ENCODE measurements at regions not wholly inside any gene's neighbourhood (a gene's known extent, or its start where the extent isn't known, plus 50 kb on each side); places are given as distances from the start of the nearest gene placed in this dataset.
A peak's percentile ranks its signal among the peaks of the same experiment; 100 is the strongest.

DNA sequence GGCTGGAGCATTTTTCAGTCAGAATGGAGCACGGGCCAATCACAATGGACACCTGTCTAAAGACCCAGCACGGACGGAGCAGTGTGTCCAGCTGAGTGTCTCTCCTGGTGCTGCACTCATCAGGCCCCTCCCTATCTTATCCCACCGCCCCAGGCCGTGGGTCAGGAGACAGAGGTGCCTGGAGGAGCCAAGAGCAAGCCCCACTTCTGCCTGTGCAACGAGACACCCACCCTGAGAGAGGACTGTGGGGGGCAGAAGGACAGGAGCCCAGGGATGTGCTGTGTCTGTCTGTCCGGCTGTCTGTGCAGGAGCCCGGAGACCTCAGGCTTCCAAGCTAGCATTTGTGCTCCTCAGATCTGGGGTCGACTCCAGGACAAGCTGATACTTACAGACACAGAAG, 69.6 kb upstream of the SFSWAP start:
- no peaks in the 10 kb centered on the region for H3K4me1 ChIP-seq (replicated peaks in 1 of 2)
- intact Hi-C loops (cut with DNase I): loop anchor here in 1 of 2 donors (5.0 kb wide), 1 partner anchor 334 kb away; no protein-coding TSS in a partner anchor
- no peak for DNase-seq
- no peaks in the 10 kb centered on the region for H3K27me3 ChIP-seq
- H3K36me3 ChIP-seq (replicated peaks in 1 of 2): no peaks in the 10 kb centered on the region
- H3K27ac ChIP-seq: no peak overlapping the region
- H3K4me3 ChIP-seq: no peak overlapping the region
- H3K9me3 ChIP-seq (replicated peaks in 1 of 3): no peaks in the 10 kb centered on the region
- no peak for TF ChIP-seq POLR2A (IDR thresholded peaks at IDR 0.05)
- TF ChIP-seq, protein P1, sequence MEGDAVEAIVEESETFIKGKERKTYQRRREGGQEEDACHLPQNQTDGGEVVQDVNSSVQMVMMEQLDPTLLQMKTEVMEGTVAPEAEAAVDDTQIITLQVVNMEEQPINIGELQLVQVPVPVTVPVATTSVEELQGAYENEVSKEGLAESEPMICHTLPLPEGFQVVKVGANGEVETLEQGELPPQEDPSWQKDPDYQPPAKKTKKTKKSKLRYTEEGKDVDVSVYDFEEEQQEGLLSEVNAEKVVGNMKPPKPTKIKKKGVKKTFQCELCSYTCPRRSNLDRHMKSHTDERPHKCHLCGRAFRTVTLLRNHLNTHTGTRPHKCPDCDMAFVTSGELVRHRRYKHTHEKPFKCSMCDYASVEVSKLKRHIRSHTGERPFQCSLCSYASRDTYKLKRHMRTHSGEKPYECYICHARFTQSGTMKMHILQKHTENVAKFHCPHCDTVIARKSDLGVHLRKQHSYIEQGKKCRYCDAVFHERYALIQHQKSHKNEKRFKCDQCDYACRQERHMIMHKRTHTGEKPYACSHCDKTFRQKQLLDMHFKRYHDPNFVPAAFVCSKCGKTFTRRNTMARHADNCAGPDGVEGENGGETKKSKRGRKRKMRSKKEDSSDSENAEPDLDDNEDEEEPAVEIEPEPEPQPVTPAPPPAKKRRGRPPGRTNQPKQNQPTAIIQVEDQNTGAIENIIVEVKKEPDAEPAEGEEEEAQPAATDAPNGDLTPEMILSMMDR (IDR thresholded peaks at IDR 0.05): no peak
- WGBS, 4 donors: 74 to 83% (median 79%) methylated on average over 6 to 9 of the region's 9 CpGs

DNA sequence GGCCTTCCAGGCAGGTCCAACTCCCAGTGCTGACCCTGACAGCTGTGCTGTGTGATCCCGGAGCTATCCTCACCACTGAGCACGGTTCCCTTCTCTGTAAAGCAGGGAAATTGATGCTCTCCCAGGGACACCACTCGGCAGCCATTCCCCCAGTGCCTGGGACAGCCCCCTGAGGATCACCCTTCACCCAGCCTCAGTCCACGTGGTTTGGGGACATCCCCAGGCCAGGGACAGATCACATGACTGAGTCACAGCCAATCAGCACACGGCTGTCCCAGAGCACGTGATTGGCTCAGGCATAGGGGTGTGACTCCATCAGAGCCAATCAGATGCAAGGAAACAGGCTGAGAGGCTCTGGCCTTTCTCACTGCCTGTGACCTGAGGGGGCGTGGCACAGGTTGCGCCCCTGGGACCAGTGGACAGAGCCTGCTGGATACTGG, 68.8 kb upstream of the SFSWAP start:
- H3K36me3 ChIP-seq (replicated peaks in 1 of 2): no peaks in the 10 kb centered on the region
- H3K9me3 ChIP-seq (replicated peaks in 1 of 3): no peaks in the 10 kb centered on the region
- no peak overlapping the region for H3K27ac ChIP-seq
- intact Hi-C loops (cut with DNase I): loop anchor here in 1 of 2 donors (5.0 kb wide), 1 partner anchor 335 kb away; no protein-coding TSS in a partner anchor
- DNase-seq: peak in 1 of 7 donors; percentile 37
- no peak for TF ChIP-seq POLR2A (IDR thresholded peaks at IDR 0.05)
- TF ChIP-seq, protein P1 (IDR thresholded peaks at IDR 0.05): no peak
- H3K4me1 ChIP-seq (replicated peaks in 1 of 2): no peaks in the 10 kb centered on the region
- WGBS, 4 donors: 40 to 72% (median 69%) methylated on average over 1 to 8 of the region's 8 CpGs
- no peaks in the 10 kb centered on the region for H3K27me3 ChIP-seq
- no peak overlapping the region for H3K4me3 ChIP-seq

DNA sequence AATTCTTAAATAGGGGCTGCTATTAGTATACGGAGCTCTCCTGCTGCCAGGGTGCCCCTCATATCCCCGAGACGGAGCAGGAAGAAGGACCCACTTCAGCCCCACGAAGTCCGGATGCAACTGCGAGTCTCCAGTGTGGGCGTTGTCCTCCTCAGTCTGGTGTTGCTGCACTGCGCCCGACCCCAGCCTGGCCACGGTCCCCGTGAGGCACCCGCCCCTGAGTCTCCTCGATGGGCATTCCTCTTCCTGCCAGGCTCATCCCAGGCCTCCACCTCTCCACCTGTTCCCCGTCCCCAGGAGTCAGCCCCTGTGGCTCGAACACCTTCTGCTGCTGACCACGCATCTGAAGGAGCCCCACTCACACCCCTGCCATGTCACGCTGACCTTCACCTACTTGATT, 68.1 kb upstream of the SFSWAP start:
- peak in 1 of 7 donors; percentile 34 for DNase-seq
- Histone ChIP-seq H3K4me1 (replicated peaks in 1 of 2) (no peaks in the 10 kb centered on the region), H3K27me3 (no peaks in the 10 kb centered on the region), H3K9me3 (replicated peaks in 1 of 3) (no peaks in the 10 kb centered on the region), H3K36me3 (replicated peaks in 1 of 2) (no peaks in the 10 kb centered on the region), H3K27ac (no peak overlapping the region), H3K4me3 (no peak overlapping the region)
- 88 to 97% (median 88%) methylated on average over 16 to 17 of the region's 17 CpGs for WGBS, 4 donors
- no peak for TF ChIP-seq POLR2A (IDR thresholded peaks at IDR 0.05)
- TF ChIP-seq, protein P1 (IDR thresholded peaks at IDR 0.05): no peak
- intact Hi-C loops (cut with DNase I): loop anchor here in 1 of 2 donors (5.0 kb wide), 1 partner anchor 335 kb away; no protein-coding TSS in a partner anchor

DNA sequence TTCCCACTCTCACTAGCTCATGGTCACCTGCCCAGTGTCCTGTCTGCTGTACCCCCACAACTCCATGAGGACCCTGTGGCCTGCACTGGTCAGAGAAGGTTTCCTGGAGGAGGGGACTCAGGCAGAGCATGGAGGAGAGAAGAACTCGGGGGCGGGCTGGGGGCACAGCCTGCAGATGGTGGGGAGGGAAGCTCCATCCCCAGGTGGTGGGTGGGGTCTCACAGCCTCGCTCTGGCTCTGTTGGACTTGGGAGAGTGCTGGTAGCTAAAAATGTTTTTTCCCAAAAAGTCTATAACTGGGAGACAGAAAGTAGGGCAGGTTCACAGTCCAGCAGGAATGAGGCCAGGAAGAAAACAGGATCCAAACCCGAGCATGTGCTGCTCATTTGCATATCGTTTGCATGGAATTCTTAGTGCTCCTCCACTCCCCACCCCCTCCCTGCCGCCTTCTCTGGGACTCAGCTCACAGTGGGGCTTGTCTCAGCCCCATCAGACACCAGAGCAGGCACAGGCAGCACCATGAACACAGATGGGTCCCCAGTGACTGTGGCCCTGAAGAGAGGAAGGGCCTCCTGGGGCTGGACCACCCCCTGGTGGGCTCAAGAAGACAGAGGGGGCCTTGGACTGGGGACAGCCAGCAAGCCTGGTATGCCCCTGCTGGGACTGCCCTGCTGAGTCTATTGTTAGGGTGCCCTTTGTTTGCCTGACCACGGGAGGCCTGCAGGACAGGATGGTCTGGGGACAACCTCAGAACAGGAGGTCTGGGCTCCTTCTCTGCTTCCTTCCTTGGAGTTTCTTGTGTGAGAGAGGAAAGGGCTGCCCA, 67.0 kb upstream of the SFSWAP start:
- Histone ChIP-seq H3K9me3 (replicated peaks in 1 of 3) (no peaks in the 10 kb centered on the region), H3K4me1 (replicated peaks in 1 of 2) (no peaks in the 10 kb centered on the region), H3K27ac (no peak overlapping the region), H3K36me3 (replicated peaks in 1 of 2) (no peaks in the 10 kb centered on the region), H3K4me3 (no peak overlapping the region), H3K27me3 (no peaks in the 10 kb centered on the region)
- no peak for DNase-seq
- intact Hi-C loops (cut with DNase I): loop anchor here in 1 of 2 donors (5.0 kb wide), 1 partner anchor 337 kb away; no protein-coding TSS in a partner anchor
- 41 to 60% (median 52%) methylated on average over 6 to 7 of the region's 7 CpGs for WGBS, 4 donors
- TF ChIP-seq POLR2A (IDR thresholded peaks at IDR 0.05): no peak
- TF ChIP-seq, protein P1 (IDR thresholded peaks at IDR 0.05): no peak

All from adrenal gland (tissue), 9 donors.